Mammary epithelial cell (primary cell): ENCODE measurements at regions not wholly inside any gene's neighbourhood (a gene's known extent, or its start where the extent isn't known, plus 50 kb on each side); places are given as distances from the start of the nearest gene placed in this dataset.

ENCODE experiments used
- EZH2 ChIP-seq: IDR thresholded peaks from 2 replicates; pipeline ENCODE4 v1.6.1; 2012; ENCODE audit warnings: low read length, inconsistent platforms, borderline replicate concordance
- TF ChIP-seq, protein P1 (sequence below), 2 donors: IDR thresholded peaks in 1 of 2; conservative IDR thresholded peaks in 1 of 2; 2 replicates each; pipeline ENCODE4 v1.5.1; 2011 to 2012; ENCODE audit warnings: inconsistent platforms in 2 of 2, low read length in 2 of 2, mild to moderate bottlenecking in 2 of 2, control low read depth in 1 of 2, low read depth in 1 of 2; ENCODE audit not compliant: insufficient read depth in 1 of 2; ENCODE audit errors: extremely low read depth in 1 of 2

DNA sequence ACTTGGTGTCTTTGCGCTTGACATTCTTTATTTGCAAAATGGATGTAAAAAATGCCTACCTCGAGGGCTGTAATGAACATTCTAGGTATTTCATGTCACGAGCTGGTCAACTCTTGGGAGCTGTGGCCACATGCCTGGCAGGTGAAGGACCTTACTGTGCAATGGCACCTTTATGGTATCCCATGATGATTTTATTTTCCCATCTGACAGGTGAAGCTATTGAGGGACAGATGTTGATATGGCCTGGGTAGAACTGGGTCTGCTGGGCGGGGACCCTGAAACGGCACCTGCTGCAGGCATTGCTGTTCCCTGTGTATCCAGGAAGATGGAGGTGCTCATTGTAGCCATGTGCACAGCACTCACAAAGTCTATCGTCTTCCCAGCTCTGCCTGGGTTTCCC lies 332.2 kb downstream of the TEX29 start:
- TF ChIP-seq, protein P1, sequence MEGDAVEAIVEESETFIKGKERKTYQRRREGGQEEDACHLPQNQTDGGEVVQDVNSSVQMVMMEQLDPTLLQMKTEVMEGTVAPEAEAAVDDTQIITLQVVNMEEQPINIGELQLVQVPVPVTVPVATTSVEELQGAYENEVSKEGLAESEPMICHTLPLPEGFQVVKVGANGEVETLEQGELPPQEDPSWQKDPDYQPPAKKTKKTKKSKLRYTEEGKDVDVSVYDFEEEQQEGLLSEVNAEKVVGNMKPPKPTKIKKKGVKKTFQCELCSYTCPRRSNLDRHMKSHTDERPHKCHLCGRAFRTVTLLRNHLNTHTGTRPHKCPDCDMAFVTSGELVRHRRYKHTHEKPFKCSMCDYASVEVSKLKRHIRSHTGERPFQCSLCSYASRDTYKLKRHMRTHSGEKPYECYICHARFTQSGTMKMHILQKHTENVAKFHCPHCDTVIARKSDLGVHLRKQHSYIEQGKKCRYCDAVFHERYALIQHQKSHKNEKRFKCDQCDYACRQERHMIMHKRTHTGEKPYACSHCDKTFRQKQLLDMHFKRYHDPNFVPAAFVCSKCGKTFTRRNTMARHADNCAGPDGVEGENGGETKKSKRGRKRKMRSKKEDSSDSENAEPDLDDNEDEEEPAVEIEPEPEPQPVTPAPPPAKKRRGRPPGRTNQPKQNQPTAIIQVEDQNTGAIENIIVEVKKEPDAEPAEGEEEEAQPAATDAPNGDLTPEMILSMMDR (conservative IDR thresholded peaks at IDR 0.05 in 1 of 2, IDR thresholded peaks at IDR 0.05 in 1 of 2; ENCODE audit: extremely low read depth in 1 of 2, insufficient read depth in 1 of 2, low read depth in 1 of 2, low read length in 2 of 2) = no peak
- TF ChIP-seq EZH2 = no peak
